DOHH2 (cell line): ENCODE measurements at regions not wholly inside any gene's neighbourhood (a gene's known extent, or its start where the extent isn't known, plus 50 kb on each side); places are given as distances from the start of the nearest gene placed in this dataset.
"Not testable (repeated sequence)": the region's sequence is repeated elsewhere in the genome, so short reads cannot be mapped to it uniquely, and the experiment has no call there.

ENCODE experiments used
- H3F3A ChIP-seq: fragments of 200-600 bp; sonication (generic), shearing (Covaris generic); 2 replicates; pipeline ENCODE4 v1.6.0; 2016; ENCODE audit warnings: antibody characterized with exemption, mild to moderate bottlenecking; ENCODE audit not compliant: control insufficient read depth, insufficient read depth
- H3K27ac ChIP-seq: fragments of 200-600 bp; sonication (generic); 2 replicates; pipeline ENCODE4 v1.5.1; 2014; ENCODE audit warnings: low read depth, mild to moderate bottlenecking, low read length, moderate library complexity
- H3K27me3 ChIP-seq: fragments of 200-600 bp; sonication (generic); 2 replicates; pipeline ENCODE4 v1.6.1; 2014; ENCODE audit warnings: mild to moderate bottlenecking, low read length, mixed read lengths; ENCODE audit not compliant: control insufficient read depth
- H3K36me3 ChIP-seq: fragments of 200-600 bp; sonication (generic); 2 replicates; pipeline ENCODE4 v1.6.1; 2014; ENCODE audit warnings: mild to moderate bottlenecking, low read length, moderate library complexity, mixed read lengths; ENCODE audit not compliant: control insufficient read depth
- H3K4me1 ChIP-seq: fragments of 200-600 bp; sonication (generic); 2 replicates; pipeline ENCODE4 v1.6.1; 2014; ENCODE audit warnings: mild to moderate bottlenecking, low read length, mixed read lengths; ENCODE audit not compliant: control insufficient read depth
- H3K4me2 ChIP-seq: fragments of 200-600 bp; sonication (generic); 2 replicates; pipeline ENCODE4 v1.6.0; 2014; ENCODE audit warnings: mild to moderate bottlenecking, low read length, moderate library complexity
- H3K4me3 ChIP-seq: fragments of 200-600 bp; sonication (generic); 2 replicates; pipeline ENCODE4 v1.5.1; 2014; ENCODE audit warnings: mild to moderate bottlenecking, low read length, mixed read lengths
- H3K79me2 ChIP-seq: fragments of 200-600 bp; sonication (generic); 2 replicates; pipeline ENCODE4 v1.6.1; 2014; ENCODE audit warnings: mild to moderate bottlenecking, low read length, mixed read lengths; ENCODE audit not compliant: control insufficient read depth
- H3K9me2 ChIP-seq: fragments of 200-600 bp; sonication (generic); replicated peaks from 2 replicates; pipeline ENCODE4 v1.6.1; 2014; ENCODE audit warnings: mild to moderate bottlenecking, low read length, mixed read lengths; ENCODE audit not compliant: control insufficient read depth
- H3K9me3 ChIP-seq: fragments of 200-600 bp; sonication (generic); 2 replicates; pipeline ENCODE4 v1.6.1; 2014; ENCODE audit warnings: antibody characterized with exemption, low read length, mixed read lengths; ENCODE audit not compliant: control insufficient read depth, insufficient read depth
- H4K20me1 ChIP-seq: fragments of 200-600 bp; sonication (generic); 2 replicates; pipeline ENCODE4 v1.6.0; 2014; ENCODE audit warnings: low read depth, mild to moderate bottlenecking, antibody characterized with exemption, low read length, moderate library complexity; ENCODE audit not compliant: control insufficient read depth, insufficient read depth
- CTCF ChIP-seq: fragments of 200-600 bp; sonication (generic); IDR thresholded peaks from one replicate; pipeline ENCODE4 v1.5.1; 2014; ENCODE audit warnings: antibody characterized with exemption, mild to moderate bottlenecking, low read depth, low read length; ENCODE audit not compliant: poor library complexity, severe bottlenecking
- EZH2phosphoT487 ChIP-seq: fragments of 200-600 bp; sonication (generic); IDR thresholded peaks from 2 replicates; pipeline ENCODE4 v1.6.1; 2017; ENCODE audit warnings: borderline replicate concordance, mild to moderate bottlenecking, antibody characterized with exemption, low read length, moderate library complexity, mixed read lengths

DNA sequence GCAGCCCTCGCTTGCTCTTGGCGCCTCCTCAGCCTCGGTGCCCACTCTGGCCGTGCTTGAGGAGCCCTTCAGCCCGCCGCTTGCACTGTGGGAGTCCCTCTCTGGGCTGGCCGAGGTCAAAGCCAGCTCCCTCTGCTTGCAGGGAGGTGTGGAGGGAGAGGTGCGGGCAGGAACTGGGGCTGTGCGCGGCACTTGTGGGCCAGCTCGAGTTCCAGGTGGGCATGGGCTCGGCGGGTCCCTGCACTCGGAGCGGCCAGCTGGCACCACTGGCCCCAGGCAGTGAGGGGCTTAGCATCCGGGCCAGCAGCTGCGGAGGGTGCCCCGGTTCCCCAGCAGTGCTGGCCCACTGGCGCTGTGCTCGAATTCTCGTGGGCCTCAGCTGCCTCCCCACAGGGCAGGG is 152.1 kb upstream of the SEMA3C start:
- Histone ChIP-seq H4K20me1 (no peaks in the 10 kb centered on the region), H3K9me2 (no peaks in the 10 kb centered on the region), H3K36me3 (no peaks in the 10 kb centered on the region), H3K27ac (no peak overlapping the region), H3F3A (no peaks in the 10 kb centered on the region), H3K79me2 (no peaks in the 10 kb centered on the region), H3K4me3 (no peak overlapping the region), H3K27me3 (no peaks in the 10 kb centered on the region), H3K4me1 (no peaks in the 10 kb centered on the region), H3K4me2 (no peak overlapping the region), H3K9me3 (no peaks in the 10 kb centered on the region; the same call in 1 of the 2 replicates)
- no peak for TF ChIP-seq EZH2phosphoT487
- TF ChIP-seq CTCF, result no peak

- H3K4me1 ChIP-seq, result no peaks in the 10 kb centered on the region
- no peak overlapping the region for H3K27ac ChIP-seq
- H3K9me3 ChIP-seq, result no peaks in the 10 kb centered on the region; the same call in 1 of the 2 replicates
- no peaks in the 10 kb centered on the region for H3K79me2 ChIP-seq
- H3F3A ChIP-seq, result no peaks in the 10 kb centered on the region
- TF ChIP-seq CTCF (no peak), EZH2phosphoT487 (no peak)
- no peaks in the 10 kb centered on the region for H3K9me2 ChIP-seq
- no peak overlapping the region for H3K4me3 ChIP-seq
- H3K4me2 ChIP-seq, result no peak overlapping the region
- no peaks in the 10 kb centered on the region for H3K27me3 ChIP-seq
- H3K36me3 ChIP-seq, result no peaks in the 10 kb centered on the region
- H4K20me1 ChIP-seq, result no peaks in the 10 kb centered on the region
These were observed 147.9 kb upstream of the SEMA3C start for GRCh38 chr7:81066797-81067196.

DNA sequence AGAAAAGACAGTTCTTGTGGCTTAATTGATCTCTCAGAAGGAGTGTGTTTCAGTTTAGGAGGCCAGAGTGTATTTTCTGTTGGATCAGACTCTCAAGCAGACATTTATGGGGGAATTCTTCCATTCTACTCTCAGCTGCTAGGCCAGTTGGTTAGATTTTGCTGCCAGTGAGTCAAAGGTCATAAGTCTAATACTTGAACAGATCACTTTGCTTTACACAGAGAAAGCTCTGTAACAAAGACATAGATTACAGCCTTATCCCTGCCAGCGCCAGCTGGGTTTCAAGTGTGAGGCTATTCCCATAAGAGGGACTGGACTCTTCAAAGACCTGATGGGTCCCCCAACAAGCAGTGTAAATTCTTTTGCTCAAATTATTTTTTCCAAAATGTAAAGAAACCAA is 145.6 kb upstream of the SEMA3C start:
- no peak for TF ChIP-seq EZH2phosphoT487
- TF ChIP-seq CTCF, result no peak
- H3K36me3 ChIP-seq, result no peaks in the 10 kb centered on the region
- H3K4me1 ChIP-seq, result no peaks in the 10 kb centered on the region
- H3K9me2 ChIP-seq, result no peaks in the 10 kb centered on the region
- no peak overlapping the region for H3K27ac ChIP-seq
- H4K20me1 ChIP-seq, result no peaks in the 10 kb centered on the region
- H3K4me3 ChIP-seq, result no peak overlapping the region
- H3K9me3 ChIP-seq, result no peaks in the 10 kb centered on the region
- H3K79me2 ChIP-seq, result no peaks in the 10 kb centered on the region
- no peaks in the 10 kb centered on the region for H3F3A ChIP-seq
- no peak overlapping the region for H3K4me2 ChIP-seq
- no peaks in the 10 kb centered on the region for H3K27me3 ChIP-seq

DNA sequence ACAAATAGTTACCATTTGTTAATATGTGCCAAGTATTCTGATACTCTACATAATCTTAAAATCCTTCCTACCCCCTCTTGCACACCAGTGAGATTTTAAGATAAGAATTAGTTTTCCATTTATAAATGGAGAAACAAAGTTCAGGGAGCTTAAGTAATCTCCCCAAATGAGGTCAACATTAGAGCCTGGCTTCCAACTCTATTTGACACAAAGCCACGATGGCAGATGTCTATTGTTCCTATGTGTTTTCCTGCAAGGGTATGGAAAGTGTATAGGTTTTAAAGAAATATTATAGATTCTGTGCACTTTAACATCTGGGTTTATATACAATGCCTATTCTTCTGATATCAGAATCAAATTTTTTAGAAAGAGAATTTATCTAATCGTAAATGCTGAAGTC is 143.9 kb upstream of the SEMA3C start:
- Histone ChIP-seq H3K9me3 (no peaks in the 10 kb centered on the region), H3K4me1 (no peaks in the 10 kb centered on the region), H3K79me2 (no peaks in the 10 kb centered on the region), H3K4me3 (no peak overlapping the region), H3K36me3 (no peaks in the 10 kb centered on the region), H3K27ac (no peak overlapping the region), H4K20me1 (no peaks in the 10 kb centered on the region), H3K27me3 (no peaks in the 10 kb centered on the region), H3F3A (no peaks in the 10 kb centered on the region), H3K4me2 (no peak overlapping the region), H3K9me2 (no peaks in the 10 kb centered on the region)
- TF ChIP-seq EZH2phosphoT487 (no peak), CTCF (no peak)

- H3K4me3 ChIP-seq, H3K4me1 ChIP-seq, H3K9me2 ChIP-seq, H3K9me3 ChIP-seq, H3K4me2 ChIP-seq, H3K79me2 ChIP-seq, H3K36me3 ChIP-seq, H3K27ac ChIP-seq, H4K20me1 ChIP-seq, H3K27me3 ChIP-seq, H3F3A ChIP-seq: not testable (repeated sequence)
These were observed 138.6 kb upstream of the SEMA3C start for GRCh38 chr7:81057469-81057868.
